A673 (cell line): ENCODE measurements at regions not wholly inside any gene's neighbourhood (a gene's known extent, or its start where the extent isn't known, plus 50 kb on each side); places are given as distances from the start of the nearest gene placed in this dataset.

ENCODE experiments used
- CTCF ChIP-seq: fragments of 300-800, 200-600 bp; sonication (generic); conservative IDR thresholded peaks from 2 replicates; pipeline ENCODE4 v1.5.1; 2017; ENCODE audit warnings: low read depth, mild to moderate bottlenecking, antibody characterized with exemption, low read length, moderate library complexity, mixed read lengths
- EZH2 ChIP-seq: fragments of 200-600 bp; sonication (generic); IDR thresholded peaks from 2 replicates; pipeline ENCODE4 v1.6.1; 2017; ENCODE audit warnings: borderline replicate concordance, low read depth, mild to moderate bottlenecking, mixed read lengths, antibody characterized with exemption, low read length; ENCODE audit not compliant: poor library complexity, severe bottlenecking

DNA sequence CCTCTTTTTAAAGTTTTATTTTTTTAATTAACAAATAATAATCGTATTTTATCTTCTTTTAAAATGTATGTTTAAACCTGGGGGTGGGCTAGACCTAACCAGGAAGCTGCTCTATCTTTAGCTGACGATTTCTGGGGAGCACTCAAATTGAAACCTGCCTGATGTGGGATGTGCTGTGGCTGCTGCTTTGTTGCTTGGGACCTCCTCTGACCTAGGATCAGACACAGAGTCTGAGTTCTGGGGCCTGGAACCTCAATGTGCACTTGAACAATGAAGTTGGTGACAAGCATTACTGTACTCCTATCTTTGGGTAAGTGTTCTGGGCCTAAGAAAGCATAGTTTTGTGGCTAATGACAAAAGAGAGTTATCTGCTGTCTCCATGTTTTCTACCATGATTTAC is 386.7 kb downstream of the DAD1 start:
- no peak for TF ChIP-seq CTCF
- TF ChIP-seq EZH2 = no peak
